OCI-LY7 (cell line): ENCODE measurements at regions not wholly inside any gene's neighbourhood (a gene's known extent, or its start where the extent isn't known, plus 50 kb on each side); places are given as distances from the start of the nearest gene placed in this dataset.

Experiments
- BruUV-seq: library from RNA; stranded (reverse); fragments of 400-500 nt; replicated peaks from 2 replicates; lab custom pipeline; 2021; lab: Mats Ljungman, UMichigan
- CTCF ChIA-PET: fragments of 300-600 bp; sonication (Branson Sonifier 250); formaldehyde crosslinking; loops from one replicate; lab custom pipeline; 2022; ENCODE audit warnings: antibody characterized with exemption; ENCODE audit not compliant: unreplicated experiment; lab: Charles Lee
- POLR2A ChIA-PET: fragments of 300-600 bp; sonication (Branson Sonifier 250); formaldehyde crosslinking; loops from one replicate; lab custom pipeline; 2022; ENCODE audit warnings: antibody characterized with exemption; lab: Charles Lee
- DNase-seq: peaks from one replicate; pipeline ENCODE4 v3.0.0-alpha.2; 2015; ENCODE audit warnings: low spot score
- H2AFZ ChIP-seq: fragments of 200-600 bp; sonication (generic), shearing (Covaris generic); 2 replicates; pipeline ENCODE4 v1.6.1; 2014; ENCODE audit warnings: mild to moderate bottlenecking, antibody characterized with exemption, low read length, moderate library complexity
- H3K27ac ChIP-seq: fragments of 200-600 bp; sonication (generic); 2 replicates; pipeline ENCODE4 v1.5.1; 2014; ENCODE audit warnings: mixed run types, low read depth, mild to moderate bottlenecking, moderate library complexity, low read length, inconsistent platforms; ENCODE audit not compliant: poor library complexity, severe bottlenecking
- H3K36me3 ChIP-seq: fragments of 200-600 bp; sonication (generic); 2 replicates; pipeline ENCODE4 v1.6.1; 2014; ENCODE audit warnings: mild to moderate bottlenecking, antibody characterized with exemption, low read length, moderate library complexity, mixed read lengths; ENCODE audit not compliant: insufficient read depth
- H3K4me1 ChIP-seq: fragments of 200-600 bp; sonication (generic); 2 replicates; pipeline ENCODE4 v1.5.1; 2014; ENCODE audit warnings: mild to moderate bottlenecking, low read length; ENCODE audit not compliant: insufficient read depth, poor library complexity, severe bottlenecking
- H3K4me2 ChIP-seq: fragments of 200-600 bp; sonication (generic); 2 replicates; pipeline ENCODE4 v1.6.1; 2014; ENCODE audit warnings: mild to moderate bottlenecking, low read length
- H3K4me3 ChIP-seq: fragments of 200-600 bp; sonication (generic); 2 replicates; pipeline ENCODE4 v1.5.1; 2014; ENCODE audit warnings: mild to moderate bottlenecking, low read depth, low read length; ENCODE audit not compliant: poor library complexity, severe bottlenecking
- H3K79me2 ChIP-seq: fragments of 200-600 bp; sonication (generic); 2 replicates; pipeline ENCODE4 v1.6.1; 2016; ENCODE audit warnings: low read depth, mild to moderate bottlenecking, low read length, moderate library complexity, mixed read lengths; ENCODE audit not compliant: insufficient read depth
- H3K9me2 ChIP-seq: fragments of 200-600 bp; sonication (generic); 2 replicates; pipeline ENCODE4 v1.6.1; 2016; ENCODE audit warnings: mild to moderate bottlenecking, low read length, mixed read lengths; ENCODE audit not compliant: insufficient read depth
- H3K9me3 ChIP-seq: fragments of 200-600 bp; sonication (generic); 2 replicates; pipeline ENCODE4 v1.6.1; 2014; ENCODE audit warnings: mild to moderate bottlenecking, mixed run types, low read length, mixed read lengths
- H4K20me1 ChIP-seq: fragments of 200-600 bp; sonication (generic); 2 replicates; pipeline ENCODE4 v1.6.1; 2014; ENCODE audit warnings: mild to moderate bottlenecking, antibody characterized with exemption, low read length, moderate library complexity, mixed read lengths; ENCODE audit not compliant: insufficient read depth
- EZH2phosphoT487 ChIP-seq: fragments of 200-600 bp; sonication (generic); IDR thresholded peaks from 2 replicates; pipeline ENCODE4 v1.6.1; 2018; ENCODE audit warnings: low read depth, borderline replicate concordance, mild to moderate bottlenecking, mixed run types, antibody characterized with exemption, low read length, moderate library complexity, mixed read lengths
- intact Hi-C: fragments of 100-400 bp; cut with micrococcal nuclease; formaldehyde crosslinking; loops from one replicate; pipeline ENCODE4 v1.10.0; 2022; ENCODE audit not compliant: unreplicated experiment
- TF ChIP-seq, protein P1 (sequence below): fragments of 200-600 bp; sonication (generic); conservative IDR thresholded peaks from 2 replicates; pipeline ENCODE4 v1.5.1; 2014; ENCODE audit warnings: mild to moderate bottlenecking, antibody characterized with exemption, low read length, moderate library complexity, mixed read lengths

DNA sequence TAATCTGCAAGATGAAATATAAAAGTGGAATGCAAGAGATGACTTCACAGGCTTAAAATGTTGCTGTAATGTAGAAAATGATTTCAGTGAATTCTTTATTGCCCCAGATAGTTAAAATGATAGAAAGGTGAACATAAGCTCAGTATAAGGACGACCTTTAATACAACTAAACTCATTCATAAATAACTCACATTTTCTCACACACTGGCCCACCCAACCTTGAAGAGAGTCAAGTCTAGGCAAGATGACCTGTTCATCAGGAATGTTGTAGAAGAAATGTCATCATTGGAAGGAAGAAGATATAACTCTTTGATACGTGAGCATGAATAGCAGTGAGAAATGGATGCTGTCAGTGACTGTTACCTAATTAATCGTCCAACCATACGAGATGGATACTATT, 111.1 kb upstream of the SASH1 start:
- H3K4me1 ChIP-seq: no peaks in the 10 kb centered on the region
- no TSS peak for BruUV-seq
- H3K9me3 ChIP-seq: no peaks in the 10 kb centered on the region
- no peak for DNase-seq
- POLR2A ChIA-PET: no interaction called here
- no peak overlapping the region for H2AFZ ChIP-seq
- H4K20me1 ChIP-seq: no peaks in the 10 kb centered on the region
- no peak overlapping the region for H3K4me3 ChIP-seq
- no peaks in the 10 kb centered on the region for H3K36me3 ChIP-seq
- H3K79me2 ChIP-seq: no peaks in the 10 kb centered on the region
- H3K9me2 ChIP-seq: no peaks in the 10 kb centered on the region
- no peak overlapping the region for H3K27ac ChIP-seq
- CTCF ChIA-PET: no interaction called here
- TF ChIP-seq, protein P1, sequence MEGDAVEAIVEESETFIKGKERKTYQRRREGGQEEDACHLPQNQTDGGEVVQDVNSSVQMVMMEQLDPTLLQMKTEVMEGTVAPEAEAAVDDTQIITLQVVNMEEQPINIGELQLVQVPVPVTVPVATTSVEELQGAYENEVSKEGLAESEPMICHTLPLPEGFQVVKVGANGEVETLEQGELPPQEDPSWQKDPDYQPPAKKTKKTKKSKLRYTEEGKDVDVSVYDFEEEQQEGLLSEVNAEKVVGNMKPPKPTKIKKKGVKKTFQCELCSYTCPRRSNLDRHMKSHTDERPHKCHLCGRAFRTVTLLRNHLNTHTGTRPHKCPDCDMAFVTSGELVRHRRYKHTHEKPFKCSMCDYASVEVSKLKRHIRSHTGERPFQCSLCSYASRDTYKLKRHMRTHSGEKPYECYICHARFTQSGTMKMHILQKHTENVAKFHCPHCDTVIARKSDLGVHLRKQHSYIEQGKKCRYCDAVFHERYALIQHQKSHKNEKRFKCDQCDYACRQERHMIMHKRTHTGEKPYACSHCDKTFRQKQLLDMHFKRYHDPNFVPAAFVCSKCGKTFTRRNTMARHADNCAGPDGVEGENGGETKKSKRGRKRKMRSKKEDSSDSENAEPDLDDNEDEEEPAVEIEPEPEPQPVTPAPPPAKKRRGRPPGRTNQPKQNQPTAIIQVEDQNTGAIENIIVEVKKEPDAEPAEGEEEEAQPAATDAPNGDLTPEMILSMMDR: no peak
- TF ChIP-seq EZH2phosphoT487: no peak
- no peak overlapping the region for H3K4me2 ChIP-seq
- intact Hi-C loops: no loop called here

GRCh38 chr6:148235446-148235845, 107.2 kb upstream of the SASH1 start:
- CTCF ChIA-PET: no interaction called here
- BruUV-seq: no TSS peak
- H3K79me2 ChIP-seq: no peaks in the 10 kb centered on the region

DNA sequence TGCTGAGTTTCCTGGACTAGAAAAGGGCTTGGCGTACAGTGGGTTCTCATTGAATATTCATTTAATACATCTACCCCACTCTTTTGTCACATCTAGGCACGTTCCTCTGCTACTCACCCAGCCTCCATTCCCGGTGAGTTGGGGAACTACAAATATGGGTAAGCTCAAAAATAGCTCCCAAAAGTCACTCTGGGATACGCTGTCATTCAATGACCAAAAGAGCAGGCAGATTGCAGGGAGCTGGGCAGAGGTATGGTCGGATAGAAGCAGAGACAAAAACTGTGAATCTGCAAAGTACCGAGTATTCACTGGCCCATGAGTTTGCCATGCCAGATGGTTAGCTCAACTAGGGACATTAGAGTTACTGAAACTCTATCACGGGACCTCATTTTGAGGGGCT, 103.9 kb upstream of the SASH1 start:
- DNase-seq: no peak
- Histone ChIP-seq H3K4me1 (no peaks in the 10 kb centered on the region), H3K27ac (no peak overlapping the region), H4K20me1 (no peaks in the 10 kb centered on the region), H3K36me3 (no peaks in the 10 kb centered on the region), H3K4me3 (no peak overlapping the region), H3K79me2 (no peaks in the 10 kb centered on the region), H3K9me3 (no peaks in the 10 kb centered on the region), H3K9me2 (no peaks in the 10 kb centered on the region), H3K4me2 (no peak overlapping the region), H2AFZ (no peak overlapping the region)
- ChIA-PET POLR2A (no interaction called here), CTCF (no interaction called here)
- no peak for TF ChIP-seq EZH2phosphoT487
- TF ChIP-seq, protein P1: no peak
- intact Hi-C loops: no loop called here
- BruUV-seq: no TSS peak

More at GRCh38 chr6:148235446-148235845, 107.2 kb upstream of the SASH1 start:
- no peak for DNase-seq
- intact Hi-C loops: no loop called here
- POLR2A ChIA-PET: interaction anchor here (0.5 kb wide), 1 partner anchor 83 kb away, joined by 6 read pairs; no protein-coding TSS in a partner anchor
- no peak overlapping the region for H3K4me2 ChIP-seq
- no peak overlapping the region for H3K4me3 ChIP-seq
- no peaks in the 10 kb centered on the region for H3K9me3 ChIP-seq
- H3K9me2 ChIP-seq: no peaks in the 10 kb centered on the region
- TF ChIP-seq, protein P1: no peak
- TF ChIP-seq EZH2phosphoT487: no peak
- no peak overlapping the region for H3K27ac ChIP-seq
- H3K36me3 ChIP-seq: no peaks in the 10 kb centered on the region
- H3K4me1 ChIP-seq: no peaks in the 10 kb centered on the region
- H2AFZ ChIP-seq: no peak overlapping the region
- no peaks in the 10 kb centered on the region for H4K20me1 ChIP-seq
